ENCODE measurements at regions not wholly inside any gene's neighbourhood (a gene's known extent, or its start where the extent isn't known, plus 50 kb on each side); places are given as distances from the start of the nearest gene placed in this dataset.

GRCh38 chr12:90333939-90334338 is 621.0 kb downstream of the CCER1 start:
- DNase-seq (ENCODE audit: insufficient read length, low spot score) (no peak), FAIRE-seq (no peak)

GRCh38 chr12:90333424-90333823 is 621.6 kb downstream of the CCER1 start:
- FAIRE-seq (no peak), DNase-seq (ENCODE audit: insufficient read length, low spot score) (no peak)

DNA sequence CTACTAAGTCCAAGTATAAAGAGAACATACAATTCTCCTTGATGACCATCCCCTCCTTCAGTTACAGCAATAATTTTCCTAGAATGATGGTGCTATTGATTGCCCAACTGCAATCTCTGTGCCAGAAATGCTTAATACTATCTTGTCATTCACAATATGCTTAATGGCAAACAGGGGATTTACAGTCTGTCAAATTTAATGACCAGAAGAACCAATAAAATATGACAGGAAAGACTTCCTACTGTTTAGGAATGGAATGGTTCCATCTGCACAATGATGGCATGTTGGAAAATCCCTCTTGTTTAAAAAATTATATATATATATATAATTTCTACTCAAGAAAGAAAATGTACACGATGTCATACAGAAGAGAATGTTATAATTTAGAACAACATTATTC is 623.2 kb downstream of the CCER1 start:
- DNase-seq (ENCODE audit: insufficient read length, low spot score) (no peak), FAIRE-seq (no peak)

GRCh38 chr12:90331262-90331661 is 622.6 kb upstream of the ATP2B1 start:
- FAIRE-seq (no peak), DNase-seq (ENCODE audit: insufficient read length, low spot score) (no peak)

DNA sequence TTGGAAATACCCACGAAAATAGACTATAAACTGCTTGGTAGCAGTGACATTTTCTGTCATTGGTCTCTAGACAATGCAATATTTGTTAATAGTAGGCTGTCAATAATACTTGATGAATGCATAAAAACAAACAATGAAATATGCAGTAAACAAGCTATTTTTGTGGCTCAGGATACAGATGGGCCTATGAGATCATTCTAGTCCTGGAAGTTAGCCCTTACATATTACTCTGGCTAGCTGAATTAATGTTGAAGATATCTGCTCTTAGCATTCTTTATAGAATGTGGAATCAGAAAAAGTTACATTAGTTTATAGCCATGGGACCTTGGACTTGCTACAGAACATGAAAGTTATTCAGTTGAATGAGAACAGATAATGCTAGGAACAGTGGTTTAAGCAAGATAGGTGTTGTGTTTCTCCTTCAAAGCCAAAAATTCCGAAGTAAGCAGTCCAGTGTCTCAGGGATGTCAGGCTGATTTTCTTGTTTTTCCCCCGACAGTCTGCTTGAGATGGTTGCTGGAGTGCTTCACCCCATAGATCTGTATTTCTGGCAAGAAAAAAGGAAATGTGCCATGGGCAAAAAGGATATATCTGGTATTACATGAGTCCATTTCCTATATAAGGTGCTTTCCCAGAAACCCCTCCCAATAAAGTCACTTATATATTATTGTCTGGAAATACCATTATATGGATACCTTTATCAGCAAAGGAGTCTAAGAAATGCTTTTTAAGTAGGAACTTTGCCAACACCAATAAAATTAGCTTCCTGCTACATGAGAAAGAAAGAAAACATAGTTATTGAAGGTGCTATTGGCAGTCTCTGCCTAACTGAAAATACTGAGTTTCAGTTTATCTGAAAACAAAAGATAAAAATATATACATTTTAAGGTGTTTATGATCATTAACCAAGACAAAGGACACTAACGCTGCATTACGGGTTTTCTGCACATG is 619.4 kb upstream of the ATP2B1 start:
- DNase-seq (ENCODE audit: insufficient read length, low spot score) (no peak), FAIRE-seq (no peak)

DNA sequence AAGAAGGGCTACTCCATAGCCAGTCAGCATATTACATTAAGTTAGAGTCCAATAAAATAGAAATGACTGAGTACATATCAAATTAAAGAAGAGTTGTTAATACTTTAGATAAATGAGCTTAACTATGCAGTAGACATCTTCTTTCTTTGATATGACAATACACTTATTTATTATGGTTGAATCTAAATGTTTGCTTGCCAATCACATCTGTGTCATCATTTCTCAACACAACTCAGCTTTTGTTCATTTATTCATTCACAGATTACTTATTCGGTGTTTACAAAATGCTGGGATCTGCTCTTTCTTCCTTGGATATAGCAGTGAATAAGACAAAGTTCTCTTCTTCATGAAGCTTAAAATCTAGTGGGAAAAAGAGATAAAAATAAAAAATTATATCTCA is 614.6 kb upstream of the ATP2B1 start:
- DNase-seq (ENCODE audit: insufficient read length, low spot score) (no peak), FAIRE-seq (no peak)

- FAIRE-seq (no peak), DNase-seq (ENCODE audit: insufficient read length, low spot score) (no peak)
These were observed 613.4 kb upstream of the ATP2B1 start for GRCh38 chr12:90322006-90322405.

GRCh38 chr12:90321369-90321768 is 612.7 kb upstream of the ATP2B1 start:
- FAIRE-seq (no peak), DNase-seq (ENCODE audit: insufficient read length, low spot score) (no peak)

- FAIRE-seq (no peak), DNase-seq (ENCODE audit: insufficient read length, low spot score) (no peak)
These were observed 602.9 kb upstream of the ATP2B1 start for GRCh38 chr12:90311561-90311960.

DNA sequence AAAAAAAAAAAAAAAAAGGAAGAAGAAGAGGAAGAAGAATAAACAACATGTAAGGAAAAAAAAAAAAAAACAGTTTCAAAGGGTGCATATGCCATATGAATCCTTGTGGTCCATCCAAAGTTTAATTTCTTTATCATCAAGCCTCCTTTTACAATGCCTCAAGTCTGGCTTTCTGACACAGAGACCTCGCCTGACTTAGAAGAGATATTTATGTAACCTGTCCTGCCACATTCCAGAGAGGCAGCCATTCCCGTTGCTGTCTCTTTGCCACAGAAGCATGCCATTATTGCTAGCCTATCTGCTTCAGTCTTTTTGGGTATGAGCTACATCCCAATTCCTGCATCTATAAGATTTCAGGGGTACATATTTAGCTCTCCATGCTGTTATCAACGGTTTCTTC is 596.7 kb upstream of the ATP2B1 start:
- FAIRE-seq = no peak

GRCh38 chr12:90304231-90304630 is 595.6 kb upstream of the ATP2B1 start:
- FAIRE-seq = no peak

More for the DNA sequence above, 596.7 kb upstream of the ATP2B1 start:
- DNase-seq (ENCODE audit: insufficient read length, low spot score) = no peak

DNA sequence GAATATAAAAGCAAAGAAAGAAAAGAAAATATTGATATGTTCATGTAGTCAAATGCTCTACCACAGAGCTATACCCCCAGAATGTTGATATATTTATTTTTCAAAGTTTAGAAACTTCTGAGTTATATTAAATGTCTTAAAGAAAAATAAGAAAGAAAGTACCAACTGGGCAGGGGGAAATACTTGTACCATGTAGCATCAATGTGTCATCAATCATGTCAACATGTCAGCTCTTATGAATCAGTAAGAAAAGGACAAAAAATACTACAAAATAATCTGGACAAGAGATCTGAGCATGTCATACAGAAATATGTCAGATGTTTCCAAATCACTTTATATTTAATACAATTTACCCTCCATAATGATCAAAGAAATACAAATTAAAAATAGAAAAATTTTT is 595.1 kb upstream of the ATP2B1 start:
- no peak for DNase-seq (ENCODE audit: insufficient read length, low spot score)
- no peak for FAIRE-seq

More at GRCh38 chr12:90304231-90304630, 595.6 kb upstream of the ATP2B1 start:
- DNase-seq (ENCODE audit: insufficient read length, low spot score) = no peak

GRCh38 chr12:90301561-90302133 is 593.0 kb upstream of the ATP2B1 start:
- DNase-seq (ENCODE audit: insufficient read length, low spot score) (no peak), FAIRE-seq (no peak)

DNA sequence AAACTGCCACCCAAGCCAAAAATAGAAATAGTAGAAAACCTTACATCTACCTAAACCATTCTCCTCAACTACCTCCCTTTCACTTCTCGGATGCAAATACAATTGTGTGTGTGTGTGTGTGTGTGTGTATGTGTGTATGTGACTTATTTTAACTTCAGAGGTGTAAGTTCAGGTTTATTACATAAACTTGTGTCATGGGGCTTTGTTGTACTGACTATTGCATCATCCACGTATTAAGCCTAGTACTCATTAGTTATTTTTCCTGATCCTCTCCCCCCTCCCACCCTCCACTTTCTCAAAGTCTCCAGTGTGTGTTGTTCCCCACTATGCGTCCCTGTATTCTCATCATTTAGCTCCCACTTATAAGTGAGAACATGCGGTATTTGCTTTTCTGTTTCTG is 592.5 kb upstream of the ATP2B1 start:
- FAIRE-seq (no peak), DNase-seq (ENCODE audit: insufficient read length, low spot score) (no peak)

GRCh38 chr12:90299666-90300065 is 591.0 kb upstream of the ATP2B1 start:
- DNase-seq (ENCODE audit: insufficient read length, low spot score) (no peak), FAIRE-seq (no peak)

- DNase-seq (ENCODE audit: insufficient read length, low spot score) = no peak
- no peak for FAIRE-seq
These were observed 590.5 kb upstream of the ATP2B1 start for GRCh38 chr12:90299121-90299520.

DNA sequence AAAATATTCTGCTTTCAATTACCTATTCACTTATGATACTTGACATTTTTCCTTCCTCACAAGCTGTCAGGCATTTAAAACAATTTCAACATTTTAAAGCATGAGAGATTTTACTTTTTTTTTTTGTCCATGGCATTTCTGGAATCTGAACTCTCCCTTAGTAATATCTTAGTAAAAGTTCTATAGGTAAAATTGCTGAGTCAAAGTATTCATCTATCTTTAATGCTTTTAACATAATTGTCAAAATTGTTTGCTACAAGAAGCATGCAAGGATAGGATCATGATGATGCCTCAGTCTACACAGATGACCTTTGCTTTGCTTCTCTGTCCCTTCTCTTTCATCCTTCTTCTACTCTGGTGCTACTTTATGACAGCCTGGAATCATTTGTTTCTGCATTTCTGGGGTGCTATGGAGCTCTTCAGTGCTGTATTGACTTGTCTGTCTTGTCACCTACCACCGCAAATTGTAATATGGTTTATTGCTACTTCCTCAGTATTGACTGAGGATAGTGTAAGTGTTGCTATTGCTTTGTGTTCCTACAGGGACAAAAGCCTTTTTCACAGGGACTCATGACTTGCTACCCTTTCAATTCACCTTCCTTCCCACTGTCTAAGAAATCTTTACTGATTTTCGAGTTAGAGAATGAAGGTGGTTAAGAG is 589.8 kb upstream of the ATP2B1 start:
- FAIRE-seq (no peak), DNase-seq (ENCODE audit: insufficient read length, low spot score) (no peak)

DNA sequence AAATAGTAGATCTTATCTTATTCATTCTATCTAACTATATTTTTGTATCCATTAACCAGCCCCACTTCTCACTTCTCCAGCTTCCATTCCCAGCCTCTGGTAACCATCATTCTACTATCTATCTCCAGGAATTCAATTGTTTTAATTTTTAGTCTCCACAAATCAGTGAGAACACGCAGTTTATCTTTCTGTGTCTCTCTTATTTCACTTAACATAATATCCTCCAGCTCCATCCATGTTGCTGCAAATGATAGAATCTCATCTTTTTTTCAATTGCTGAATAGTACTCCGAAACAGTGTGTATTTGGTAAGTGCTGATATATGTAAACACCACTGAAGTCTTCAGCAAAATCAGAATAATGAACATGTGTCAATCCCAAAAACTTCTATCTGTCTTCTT is 587.2 kb upstream of the ATP2B1 start:
- FAIRE-seq = no peak
- DNase-seq (ENCODE audit: insufficient read length, low spot score) = no peak

DNA sequence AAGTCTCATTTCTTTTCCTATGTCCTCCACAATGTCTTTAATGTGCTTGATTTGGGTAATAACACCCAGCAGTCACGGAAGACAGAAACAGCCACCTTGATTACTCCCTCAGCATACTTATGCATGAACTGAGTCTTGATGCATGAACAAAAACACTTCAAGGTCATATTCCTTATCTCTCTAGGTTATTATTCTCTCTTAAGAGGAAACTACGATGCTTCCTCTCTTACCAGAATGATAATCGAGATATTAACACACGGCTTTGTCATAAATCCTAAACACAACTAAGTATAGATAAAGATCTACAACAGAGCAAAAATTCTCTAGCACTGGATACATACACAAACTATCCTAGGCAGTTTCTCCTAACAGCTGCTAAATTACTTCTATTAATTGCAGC is 583.5 kb upstream of the ATP2B1 start:
- FAIRE-seq (no peak), DNase-seq (ENCODE audit: insufficient read length, low spot score) (no peak)

DNA sequence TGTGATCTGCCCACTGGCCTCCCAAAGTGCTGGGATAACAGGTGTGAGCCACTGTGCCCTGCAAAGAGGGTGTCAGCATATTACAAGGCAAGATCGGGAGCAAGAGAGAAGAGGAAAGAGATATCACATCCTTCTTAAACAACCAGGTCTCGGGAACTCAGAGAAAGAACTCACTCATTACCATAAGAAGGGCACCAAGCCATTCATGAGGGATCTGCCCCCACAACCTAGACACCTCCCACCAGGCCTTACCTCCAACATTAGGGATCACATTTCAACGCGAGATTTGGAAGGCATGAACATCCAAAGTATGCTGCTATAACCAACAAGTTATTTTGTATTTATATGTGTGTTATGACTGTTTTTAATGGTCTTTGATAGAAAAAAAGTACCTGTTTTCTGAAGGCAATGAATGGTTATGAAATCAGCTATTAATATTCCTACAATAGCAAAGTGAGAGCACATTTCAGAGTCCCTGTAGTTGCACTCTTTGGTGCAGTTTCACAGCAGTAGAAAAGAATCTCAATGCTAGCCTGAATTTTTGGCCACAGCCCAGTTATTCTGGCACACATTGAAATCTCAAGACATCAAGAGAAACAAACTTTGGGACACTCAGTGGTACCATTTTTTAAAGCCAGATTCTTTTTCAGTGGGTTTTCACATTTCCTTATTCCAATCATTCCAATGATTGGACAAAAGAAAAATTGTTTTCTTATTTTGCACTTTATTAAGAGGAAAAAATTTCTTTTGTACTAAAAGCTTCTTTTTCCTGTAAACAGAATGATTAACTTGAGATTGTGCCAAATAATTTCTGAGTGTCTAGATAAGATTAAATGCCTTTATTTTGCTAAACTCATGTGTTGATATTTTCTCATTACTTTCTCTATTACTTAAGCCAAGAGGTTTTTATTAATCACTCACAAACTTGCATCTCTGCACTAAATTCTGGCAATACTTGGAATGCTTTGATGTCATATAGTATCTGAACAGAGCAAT is 582.6 kb upstream of the ATP2B1 start:
- no peak for FAIRE-seq
- DNase-seq (ENCODE audit: insufficient read length, low spot score) = no peak
